GM12891 (cell line): ENCODE measurements at regions not wholly inside any gene's neighbourhood (a gene's known extent, or its start where the extent isn't known, plus 50 kb on each side); places are given as distances from the start of the nearest gene placed in this dataset.

ENCODE experiments used
- POLR2A ChIP-seq: IDR thresholded peaks from 2 replicates; pipeline ENCODE4 v1.6.1; 2011; ENCODE audit warnings: low read depth, low read length, control low read depth
- POLR2AphosphoS5 ChIP-seq: IDR thresholded peaks from 2 replicates; pipeline ENCODE4 v1.6.1; 2011; ENCODE audit warnings: low read depth, low read length, control low read depth
- SPI1 ChIP-seq: IDR thresholded peaks from 2 replicates; pipeline ENCODE4 v1.6.1; 2011; ENCODE audit warnings: low read depth, low read length, control low read depth

GRCh38 chr14:80054020-80054419 is 157.3 kb downstream of the DIO2 start:
- TF ChIP-seq POLR2A = no peak
- no peak for TF ChIP-seq POLR2AphosphoS5
- TF ChIP-seq SPI1 = no peak
